ENCODE measurements at regions not wholly inside any gene's neighbourhood (a gene's known extent, or its start where the extent isn't known, plus 50 kb on each side); places are given as distances from the start of the nearest gene placed in this dataset.
A peak's percentile ranks its signal among the peaks of the same experiment; 100 is the strongest.
"Not testable (repeated sequence)": the region's sequence is repeated elsewhere in the genome, so short reads cannot be mapped to it uniquely, and the experiment has no call there.

GRCh38 chr1:143755961-143756360 is 215.8 kb downstream of the FAM72C start:
- not testable (repeated sequence) for DNase-seq

- DNase-seq, result no peak
Observed at GRCh38 chr1:143748906-143749305, 222.9 kb downstream of the FAM72C start.

GRCh38 chr1:143736562-143736961 is 235.2 kb downstream of the FAM72C start:
- no peak for DNase-seq

- DNase-seq, result no peak
Observed at GRCh38 chr1:143735764-143736461, 235.9 kb downstream of the FAM72C start.

- DNase-seq, result not testable (repeated sequence)
Observed at GRCh38 chr1:143734261-143734660, 237.5 kb downstream of the FAM72C start.

GRCh38 chr1:143730890-143731289 is 240.9 kb downstream of the FAM72C start:
- not testable (repeated sequence) for DNase-seq

- DNase-seq, result not testable (repeated sequence)
Observed at GRCh38 chr1:143729449-143730111, 242.2 kb downstream of the FAM72C start.

- DNase-seq, result not testable (repeated sequence)
Observed at GRCh38 chr1:143728802-143729448, 242.9 kb downstream of the FAM72C start.

GRCh38 chr1:143727263-143727662 is 244.5 kb downstream of the FAM72C start:
- no peak for DNase-seq

GRCh38 chr1:143721024-143721373 is 250.8 kb downstream of the FAM72C start:
- DNase-seq, result no peak

GRCh38 chr1:143720087-143721023 is 251.4 kb downstream of the FAM72C start:
- peak; percentile 92 for DNase-seq

- no peak for DNase-seq
Observed at GRCh38 chr1:143718524-143718923, 253.3 kb downstream of the FAM72C start.

- no peak for DNase-seq
Observed at GRCh38 chr1:143718021-143718420, 253.8 kb downstream of the FAM72C start.

GRCh38 chr1:143717434-143717833 is 254.4 kb downstream of the FAM72C start:
- DNase-seq, result no peak

- not testable (repeated sequence) for DNase-seq
Observed at GRCh38 chr1:143714913-143715312, 256.9 kb downstream of the FAM72C start.

- DNase-seq, result peak; percentile 14
Observed at GRCh38 chr1:143709606-143710259, 262.1 kb downstream of the FAM72C start.

GRCh38 chr1:143702739-143703138 is 269.0 kb downstream of the FAM72C start:
- DNase-seq, result not testable (repeated sequence)

- DNase-seq, result no peak
Observed at GRCh38 chr1:143699731-143700130, 272.1 kb downstream of the FAM72C start.

GRCh38 chr1:143699115-143699514 is 272.7 kb downstream of the FAM72C start:
- peak; percentile 5 for DNase-seq

GRCh38 chr1:143698016-143698415 is 273.8 kb downstream of the FAM72C start:
- DNase-seq, result peak; percentile 7

- no peak for DNase-seq
Observed at GRCh38 chr1:143694085-143694484, 277.7 kb downstream of the FAM72C start.

GRCh38 chr1:143691971-143692529 is 279.7 kb downstream of the FAM72C start:
- DNase-seq, result no peak
